Superior temporal gyrus (tissue), 1 donor: ENCODE measurements at regions not wholly inside any gene's neighbourhood (a gene's known extent, or its start where the extent isn't known, plus 50 kb on each side); places are given as distances from the start of the nearest gene placed in this dataset.
"Not testable (repeated sequence)": the region's sequence is repeated elsewhere in the genome, so short reads cannot be mapped to it uniquely, and the experiment has no call there.

ENCODE experiments used
- DNase-seq: peaks from one replicate; pipeline ENCODE4 v3.0.0-alpha.2; 2016; ENCODE audit errors: extremely low spot score

- DNase-seq: no peak
Measured at GRCh38 chr12:17695495-17695894, 394.5 kb downstream of the RERGL start.

- no peak for DNase-seq
Measured at GRCh38 chr12:17691369-17691768, 398.6 kb downstream of the RERGL start.

GRCh38 chr12:17680220-17680619 is 409.8 kb downstream of the RERGL start:
- no peak for DNase-seq

- DNase-seq: no peak
Measured at GRCh38 chr12:17666641-17667324, 423.2 kb downstream of the RERGL start.

- DNase-seq: no peak
Measured at GRCh38 chr12:17665839-17666238, 424.2 kb downstream of the RERGL start.

- DNase-seq: no peak
Measured at GRCh38 chr12:17661250-17661649, 428.7 kb downstream of the RERGL start.

GRCh38 chr12:17652436-17652835 is 437.6 kb downstream of the RERGL start:
- no peak for DNase-seq

GRCh38 chr12:17642340-17642650 is 447.7 kb downstream of the RERGL start:
- no peak for DNase-seq

GRCh38 chr12:17640615-17641014 is 449.4 kb downstream of the RERGL start:
- DNase-seq: no peak

- no peak for DNase-seq
Measured at GRCh38 chr12:17618831-17619230, 471.2 kb downstream of the RERGL start.

GRCh38 chr12:17609701-17610100 is 480.3 kb downstream of the RERGL start:
- no peak for DNase-seq

- no peak for DNase-seq
Measured at GRCh38 chr12:17609153-17609552, 480.8 kb downstream of the RERGL start.

GRCh38 chr12:17595111-17595510 is 494.9 kb downstream of the RERGL start:
- DNase-seq: no peak

GRCh38 chr12:17593715-17594406 is 496.1 kb downstream of the RERGL start:
- DNase-seq: no peak

GRCh38 chr12:17592472-17592871 is 497.5 kb downstream of the RERGL start:
- DNase-seq: no peak

- DNase-seq: peak; percentile 18
Measured at GRCh38 chr12:17591005-17591681, 498.9 kb downstream of the RERGL start.

- no peak for DNase-seq
Measured at GRCh38 chr12:17588968-17589367, 501.0 kb downstream of the RERGL start.

- no peak for DNase-seq
Measured at GRCh38 chr12:17579205-17580026, 510.6 kb downstream of the RERGL start.

- DNase-seq: no peak
Measured at GRCh38 chr12:17577405-17577804, 512.6 kb downstream of the RERGL start.

GRCh38 chr12:17572250-17572649 is 517.7 kb downstream of the RERGL start:
- no peak for DNase-seq

GRCh38 chr12:17571047-17571446 is 518.9 kb downstream of the RERGL start:
- no peak for DNase-seq

GRCh38 chr12:17564630-17565029 is 525.4 kb downstream of the RERGL start:
- not testable (repeated sequence) for DNase-seq
